BLaER1 (cell line): ENCODE measurements at regions not wholly inside any gene's neighbourhood (a gene's known extent, or its start where the extent isn't known, plus 50 kb on each side); places are given as distances from the start of the nearest gene placed in this dataset.
A peak's percentile ranks its signal among the peaks of the same experiment; 100 is the strongest.
"Not testable (repeated sequence)": the region's sequence is repeated elsewhere in the genome, so short reads cannot be mapped to it uniquely, and the experiment has no call there.

Experiments used
- H3K27ac ChIP-seq: shearing (Covaris generic); formaldehyde crosslinking; 2 replicates; pipeline ENCODE4 v1.8.1; 2022
- H3K27me3 ChIP-seq: shearing (Covaris generic); formaldehyde crosslinking; 2 replicates; pipeline ENCODE4 v1.8.1; 2022
- H3K36me3 ChIP-seq: shearing (Covaris generic); formaldehyde crosslinking; 2 replicates; pipeline ENCODE4 v1.8.1; 2022
- H3K4me1 ChIP-seq: shearing (Covaris generic); formaldehyde crosslinking; 2 replicates; pipeline ENCODE4 v1.8.1; 2022
- H3K4me2 ChIP-seq: shearing (Covaris generic); formaldehyde crosslinking; 2 replicates; pipeline ENCODE4 v1.8.1; 2022
- H3K4me3 ChIP-seq: shearing (Covaris generic); formaldehyde crosslinking; 2 replicates; pipeline ENCODE4 v1.8.1; 2022
- H3K9ac ChIP-seq: shearing (Covaris generic); formaldehyde crosslinking; 2 replicates; pipeline ENCODE4 v1.8.1; 2022
- H3K9me3 ChIP-seq: shearing (Covaris generic); formaldehyde crosslinking; 2 replicates; pipeline ENCODE4 v1.8.1; 2022
- H4K20me1 ChIP-seq: shearing (Covaris generic); formaldehyde crosslinking; 2 replicates; pipeline ENCODE4 v1.8.1; 2022
- Cebpa-rat ChIP-seq: shearing (Covaris generic); IDR thresholded peaks from 2 replicates; pipeline ENCODE4 v1.8.1; 2022

DNA sequence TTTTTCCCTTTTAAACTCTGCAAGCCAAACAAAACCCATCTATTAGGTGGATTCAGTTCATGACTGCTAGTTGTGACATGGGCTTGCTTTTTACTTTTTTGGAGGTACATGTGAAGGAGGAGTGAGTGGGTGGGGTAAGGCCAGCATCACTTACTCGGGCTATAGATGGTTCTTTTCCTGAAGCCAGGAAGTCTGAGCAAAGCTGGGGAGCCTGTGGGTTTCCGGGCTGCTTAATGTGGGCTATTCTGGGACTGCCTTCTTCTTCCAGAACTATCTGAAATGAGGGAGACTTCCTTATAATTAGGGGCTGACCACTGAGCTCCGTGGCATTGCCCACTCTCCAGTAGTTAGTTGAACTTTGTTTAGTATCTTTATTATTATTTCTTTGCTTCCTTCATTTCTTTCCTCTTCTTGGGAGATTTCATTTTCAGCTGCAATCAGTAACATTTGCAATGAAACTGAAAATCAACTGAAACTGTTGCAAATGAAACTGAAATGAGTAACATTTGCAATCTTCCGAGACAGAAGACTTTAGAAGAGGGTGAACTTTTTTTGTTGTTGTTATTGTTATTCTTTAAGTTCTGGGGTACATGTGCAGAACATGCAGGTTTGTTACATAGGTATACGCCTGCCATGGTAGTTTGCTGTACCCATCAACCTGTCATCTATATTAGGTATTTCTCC is 204.9 kb downstream of the LRRC70 start:
- H3K4me2 ChIP-seq: peak overlapping the region; percentile 42
- H3K4me1 ChIP-seq: peaks cover 13% of the 10 kb centered on the region
- no peak for TF ChIP-seq Cebpa-rat
- H3K4me3 ChIP-seq: no peak overlapping the region
- H4K20me1 ChIP-seq: no peaks in the 10 kb centered on the region
- H3K27ac ChIP-seq: no peak overlapping the region
- no peaks in the 10 kb centered on the region for H3K36me3 ChIP-seq
- H3K27me3 ChIP-seq: no peaks in the 10 kb centered on the region
- no peak overlapping the region for H3K9ac ChIP-seq
- peaks cover 4% of the 10 kb centered on the region; the same call in 1 of the 2 replicates for H3K9me3 ChIP-seq

DNA sequence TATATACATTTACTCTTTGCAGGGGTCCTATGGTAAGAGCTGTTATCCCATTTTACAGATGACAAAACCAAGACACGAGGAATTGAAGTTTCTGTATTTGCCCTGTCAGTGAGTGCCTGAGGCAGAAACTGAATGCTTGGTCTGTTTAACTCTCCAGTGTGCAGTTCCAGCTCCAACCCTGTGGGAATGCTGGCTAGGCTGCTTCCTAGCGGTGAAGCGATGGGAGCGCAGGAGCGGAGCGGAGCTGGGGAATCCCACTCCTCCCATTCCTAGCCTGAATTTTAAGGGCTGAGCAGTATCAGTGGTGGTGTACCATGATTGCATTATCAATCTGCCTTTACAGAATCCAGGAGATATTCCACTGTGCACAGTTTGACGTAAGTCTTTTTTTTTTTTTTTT is 202.3 kb downstream of the LRRC70 start:
- H3K4me2 ChIP-seq: no peak overlapping the region
- no peak for TF ChIP-seq Cebpa-rat

DNA sequence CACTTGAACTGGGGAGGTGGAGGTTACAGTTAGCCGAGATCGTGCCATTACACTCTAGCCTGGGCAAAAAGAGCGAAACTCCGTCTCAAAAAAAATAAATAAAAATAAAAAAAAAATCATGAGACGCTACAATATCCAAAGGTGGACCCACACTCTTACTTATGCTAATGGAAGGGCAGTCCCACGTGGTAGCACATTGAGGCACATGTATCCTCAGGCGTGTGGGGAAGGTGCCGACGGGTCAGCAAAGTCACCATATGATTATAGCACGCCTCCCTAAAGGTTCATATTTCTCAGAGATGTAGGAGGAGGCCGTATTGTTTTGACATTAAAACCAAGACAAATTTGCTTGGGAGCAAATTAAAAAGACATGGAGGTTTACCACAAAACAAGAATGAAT is 201.6 kb downstream of the LRRC70 start:
- no peak for TF ChIP-seq Cebpa-rat
- peaks cover 16% of the 10 kb centered on the region for H3K4me1 ChIP-seq
- H3K4me3 ChIP-seq: no peak overlapping the region
- H3K27me3 ChIP-seq: no peaks in the 10 kb centered on the region
- no peak overlapping the region for H3K9ac ChIP-seq
- no peak overlapping the region for H3K4me2 ChIP-seq
- peaks cover 4% of the 10 kb centered on the region; the same call in 1 of the 2 replicates for H3K9me3 ChIP-seq
- H3K27ac ChIP-seq: no peak overlapping the region
- no peaks in the 10 kb centered on the region for H4K20me1 ChIP-seq
- no peaks in the 10 kb centered on the region for H3K36me3 ChIP-seq

More for the DNA sequence above, 202.3 kb downstream of the LRRC70 start:
- no peaks in the 10 kb centered on the region for H4K20me1 ChIP-seq
- H3K4me1 ChIP-seq: peaks cover 16% of the 10 kb centered on the region
- H3K36me3 ChIP-seq: no peaks in the 10 kb centered on the region
- H3K4me3 ChIP-seq: no peak overlapping the region
- no peaks in the 10 kb centered on the region for H3K27me3 ChIP-seq
- no peak overlapping the region for H3K27ac ChIP-seq
- H3K9ac ChIP-seq: no peak overlapping the region
- peaks cover 4% of the 10 kb centered on the region; the same call in 1 of the 2 replicates for H3K9me3 ChIP-seq

DNA sequence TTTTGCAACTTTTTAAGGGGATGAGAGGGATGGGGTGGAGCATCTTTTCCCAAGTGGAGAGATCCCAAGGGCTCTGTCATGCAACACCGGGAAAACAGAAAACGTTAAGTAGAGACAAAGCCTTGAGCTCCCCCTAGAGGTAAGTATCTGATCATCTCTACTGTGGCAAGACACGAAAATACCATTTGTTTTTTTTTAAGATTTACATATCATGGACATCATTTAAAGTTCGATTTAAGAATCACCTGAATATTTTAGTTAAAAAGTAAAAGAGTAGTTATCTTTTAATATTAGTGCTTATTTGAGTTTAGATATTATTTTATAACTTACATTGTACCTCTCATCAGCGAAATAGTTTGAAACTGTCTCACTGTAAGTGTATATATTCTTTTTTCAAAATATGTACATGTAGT is 200.4 kb downstream of the LRRC70 start:
- H3K4me2 ChIP-seq: peak overlapping the region; percentile 18; the same call in 1 of the 2 replicates
- no peaks in the 10 kb centered on the region for H3K27me3 ChIP-seq
- H3K4me1 ChIP-seq: peaks cover 16% of the 10 kb centered on the region
- H3K4me3 ChIP-seq: no peak overlapping the region
- no peak overlapping the region for H3K27ac ChIP-seq
- H3K9me3 ChIP-seq: no peaks in the 10 kb centered on the region
- no peaks in the 10 kb centered on the region for H4K20me1 ChIP-seq
- no peaks in the 10 kb centered on the region for H3K36me3 ChIP-seq
- no peak overlapping the region for H3K9ac ChIP-seq
- no peak for TF ChIP-seq Cebpa-rat

DNA sequence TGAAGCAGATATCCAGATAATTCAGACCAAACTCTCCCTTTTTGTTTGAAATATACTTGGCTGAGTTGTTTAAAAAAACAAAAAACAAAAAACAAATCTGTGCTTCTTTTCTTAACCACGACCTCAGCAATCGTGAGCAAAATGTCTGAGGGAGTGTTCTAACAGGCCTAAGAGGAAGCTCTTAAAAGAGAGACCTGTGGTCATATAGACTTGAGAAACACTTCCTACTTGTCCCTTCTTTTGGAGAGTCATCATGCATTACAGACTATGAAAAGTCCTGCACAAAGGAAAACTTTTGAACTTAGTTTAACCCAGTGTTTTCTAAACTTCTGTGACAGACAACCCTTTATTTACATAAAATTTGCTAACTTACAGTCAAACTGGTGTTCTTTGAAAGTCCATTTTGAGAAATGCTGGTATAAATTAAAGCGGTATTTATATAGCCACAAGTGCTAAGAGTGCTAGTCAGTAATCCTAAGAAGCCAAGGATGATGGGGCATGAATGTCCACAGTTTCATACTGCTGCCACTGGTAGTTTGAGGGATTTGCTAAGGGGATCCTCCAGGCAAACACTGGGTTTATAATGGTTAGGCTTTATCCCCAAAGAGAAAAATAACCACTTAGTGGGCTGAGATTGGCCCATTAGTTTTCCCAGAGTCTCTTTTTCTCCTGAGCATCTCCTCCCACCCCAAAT is 199.8 kb downstream of the LRRC70 start:
- Histone ChIP-seq H3K4me3 (no peak overlapping the region), H3K27ac (no peak overlapping the region), H3K9me3 (no peaks in the 10 kb centered on the region), H3K4me1 (peaks cover 12% of the 10 kb centered on the region), H4K20me1 (no peaks in the 10 kb centered on the region), H3K9ac (no peak overlapping the region), H3K4me2 (peak overlapping the region; percentile 18; the same call in 1 of the 2 replicates), H3K27me3 (no peaks in the 10 kb centered on the region), H3K36me3 (no peaks in the 10 kb centered on the region)
- no peak for TF ChIP-seq Cebpa-rat

DNA sequence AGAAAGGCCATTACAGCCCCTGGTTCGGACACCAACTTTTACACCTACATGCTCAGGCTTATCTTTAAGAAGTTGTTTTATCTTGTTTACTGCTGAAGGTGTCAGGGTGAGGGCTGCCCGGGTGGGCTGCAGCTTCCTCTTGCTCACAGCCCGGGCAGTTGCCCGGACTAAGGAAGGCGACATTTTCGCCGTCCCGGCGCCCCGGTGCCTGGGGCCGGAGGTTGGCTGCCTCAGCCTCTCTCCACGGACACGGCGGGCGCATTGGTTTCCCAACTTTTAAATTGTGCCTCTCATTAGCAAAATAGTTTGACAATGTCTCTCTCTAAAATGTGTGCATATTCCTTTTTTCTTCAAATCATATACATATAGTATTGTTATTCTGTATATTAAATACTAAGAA is 198.5 kb downstream of the LRRC70 start:
- H3K27ac ChIP-seq, H3K4me3 ChIP-seq, H4K20me1 ChIP-seq, H3K9me3 ChIP-seq, H3K9ac ChIP-seq, H3K27me3 ChIP-seq, H3K36me3 ChIP-seq, H3K4me1 ChIP-seq, H3K4me2 ChIP-seq: not testable (repeated sequence)

DNA sequence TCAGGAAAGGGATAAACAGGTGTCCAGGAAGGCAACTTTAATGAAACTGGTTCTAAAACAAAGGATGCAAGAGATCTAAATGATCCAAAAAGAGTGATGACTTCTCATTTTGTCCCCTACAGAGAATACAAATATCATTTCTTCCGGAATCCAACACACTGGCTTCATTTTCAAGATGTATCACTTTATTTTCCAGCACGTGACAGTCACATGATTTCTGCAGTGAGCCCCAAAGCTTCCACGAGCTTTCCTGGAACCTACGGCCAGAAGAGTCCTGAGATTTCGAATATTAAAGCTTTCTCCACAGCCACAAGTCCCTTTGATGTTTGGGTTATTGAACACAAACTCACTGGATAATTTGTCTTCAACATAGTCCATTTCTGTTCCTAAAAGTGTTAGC is 198.0 kb downstream of the LRRC70 start:
- H3K27me3 ChIP-seq, H4K20me1 ChIP-seq, H3K4me2 ChIP-seq, H3K9me3 ChIP-seq, H3K4me3 ChIP-seq, H3K36me3 ChIP-seq, H3K27ac ChIP-seq, H3K9ac ChIP-seq: not testable (repeated sequence)
- H3K4me1 ChIP-seq: peaks cover 11% of the 10 kb centered on the region; the same call in 1 of the 2 replicates

DNA sequence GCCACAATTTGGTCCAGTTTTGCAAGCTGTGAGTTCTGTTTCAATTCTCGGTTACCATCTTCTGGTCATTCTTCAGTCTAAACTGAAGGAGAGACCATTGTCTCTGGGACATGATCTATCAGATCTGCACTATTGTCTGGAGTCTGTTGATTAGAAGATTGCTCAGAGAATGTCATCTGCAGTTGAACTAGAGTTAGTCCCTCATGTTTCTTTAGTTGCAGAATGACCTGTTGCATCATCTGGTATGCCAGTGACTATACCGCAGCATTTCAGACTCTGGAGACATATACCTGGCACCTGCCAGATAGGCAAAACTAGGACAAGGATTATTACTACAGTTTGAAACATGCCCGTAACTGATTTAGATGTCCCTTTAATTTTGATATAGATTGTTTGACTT is 194.8 kb downstream of the LRRC70 start:
- no peaks in the 10 kb centered on the region for H3K9me3 ChIP-seq
- no peaks in the 10 kb centered on the region for H4K20me1 ChIP-seq
- no peak overlapping the region for H3K4me2 ChIP-seq
- no peaks in the 10 kb centered on the region for H3K36me3 ChIP-seq
- H3K27me3 ChIP-seq: no peaks in the 10 kb centered on the region
- H3K4me3 ChIP-seq: no peak overlapping the region
- TF ChIP-seq Cebpa-rat: no peak
- H3K4me1 ChIP-seq: peaks cover 8% of the 10 kb centered on the region; the same call in 1 of the 2 replicates
- H3K9ac ChIP-seq: no peak overlapping the region
- H3K27ac ChIP-seq: no peak overlapping the region

DNA sequence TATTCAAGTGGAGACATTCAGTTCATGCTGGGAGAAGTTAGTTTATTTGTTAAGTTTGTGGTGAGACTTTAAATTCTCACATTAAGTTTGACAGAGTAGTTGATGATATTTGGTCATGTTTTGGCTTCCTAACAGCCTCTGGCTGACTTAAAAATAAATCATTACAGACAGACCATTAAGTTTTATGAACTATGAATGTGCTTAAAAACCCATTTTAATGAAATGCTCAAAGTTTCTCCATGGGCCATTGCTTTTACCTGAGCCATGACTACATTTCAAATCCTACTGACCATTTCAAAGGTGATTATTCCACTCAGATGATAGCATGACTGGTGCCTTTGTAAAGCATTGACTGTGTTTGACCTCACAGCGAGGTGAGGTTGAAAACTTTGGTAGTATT is 192.7 kb downstream of the LRRC70 start:
- H4K20me1 ChIP-seq: no peaks in the 10 kb centered on the region
- H3K36me3 ChIP-seq: no peaks in the 10 kb centered on the region
- peaks cover 5% of the 10 kb centered on the region; the same call in 1 of the 2 replicates for H3K4me1 ChIP-seq
- H3K4me3 ChIP-seq: no peak overlapping the region
- no peak for TF ChIP-seq Cebpa-rat
- no peaks in the 10 kb centered on the region for H3K27me3 ChIP-seq
- H3K9ac ChIP-seq: no peak overlapping the region
- H3K4me2 ChIP-seq: no peak overlapping the region
- no peak overlapping the region for H3K27ac ChIP-seq
- no peaks in the 10 kb centered on the region for H3K9me3 ChIP-seq

DNA sequence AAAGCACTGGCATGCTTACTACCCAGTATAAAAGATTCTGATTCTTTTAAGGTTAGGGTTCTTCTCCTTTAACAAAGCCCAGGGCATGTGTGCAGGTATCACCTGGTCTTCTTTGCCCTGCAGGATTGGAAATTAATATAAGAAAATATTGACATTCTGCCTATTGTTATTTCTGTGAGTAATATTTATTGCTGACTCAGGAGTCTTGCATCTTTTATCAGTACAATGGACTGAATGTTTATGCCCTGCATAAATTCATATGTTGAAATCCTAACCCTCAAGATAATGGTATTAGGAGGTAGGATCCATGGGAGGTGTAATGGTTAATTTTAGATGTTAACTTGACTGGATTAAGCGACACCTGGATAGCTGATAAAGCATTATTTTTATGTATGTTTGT is 189.0 kb downstream of the LRRC70 start:
- peaks cover 7% of the 10 kb centered on the region for H3K4me1 ChIP-seq
- TF ChIP-seq Cebpa-rat: no peak
- H3K36me3 ChIP-seq: no peaks in the 10 kb centered on the region
- no peak overlapping the region for H3K4me3 ChIP-seq
- no peak overlapping the region for H3K27ac ChIP-seq
- H3K9ac ChIP-seq: no peak overlapping the region
- H3K27me3 ChIP-seq: no peaks in the 10 kb centered on the region
- no peaks in the 10 kb centered on the region for H4K20me1 ChIP-seq
- H3K4me2 ChIP-seq: no peak overlapping the region
- no peaks in the 10 kb centered on the region for H3K9me3 ChIP-seq
